Adrenal gland (tissue), 9 donors: ENCODE measurements at regions not wholly inside any gene's neighbourhood (a gene's known extent, or its start where the extent isn't known, plus 50 kb on each side); places are given as distances from the start of the nearest gene placed in this dataset.

Experiments used
- DNase-seq, 7 donors: peaks; one replicate each; pipeline ENCODE4 v3.0.0-alpha.2; 2019 to 2020
- H3K27ac ChIP-seq, 5 donors: fragments of 200-600 bp; sonication (generic) in 4 of 5; 1 replicate in 3 of 5; 2 replicates in 2 of 5; pipeline versions ENCODE4 v1.5.1 to v1.8.0; 2016 to 2020; ENCODE audit warnings: mild to moderate bottlenecking in 1 of 5
- H3K27me3 ChIP-seq: fragments of 200-600 bp; 2 replicates; pipeline ENCODE4 v1.8.0; 2021
- H3K36me3 ChIP-seq, 2 donors: fragments of 200-600 bp; replicated peaks in 1 of 2; 1 replicate in 1 of 2; 2 replicates in 1 of 2; pipeline versions ENCODE4 v1.5.1 to v1.8.0; 2018 to 2022
- H3K4me1 ChIP-seq, 2 donors: fragments of 200-600 bp; replicated peaks in 1 of 2; 1 replicate in 1 of 2; 2 replicates in 1 of 2; pipeline versions ENCODE4 v1.5.1 to v1.8.0; 2018 to 2021
- H3K4me3 ChIP-seq, 4 donors: fragments of 200-600 bp; sonication (generic) in 3 of 4; one replicate each; pipeline ENCODE4 v1.5.1; 2016 to 2018
- H3K9me3 ChIP-seq, 3 donors: fragments of 200-600 bp; sonication (generic) in 1 of 3; replicated peaks in 1 of 3; 1 replicate in 2 of 3; 2 replicates in 1 of 3; pipeline versions ENCODE4 v1.5.1 to v1.8.0; 2016 to 2021
- POLR2A ChIP-seq, 2 donors: fragments of 450-650 bp; IDR thresholded peaks; one replicate each; pipeline ENCODE4 v1.6.1; 2017; ENCODE audit warnings: antibody characterized with exemption in 2 of 2, mild to moderate bottlenecking in 2 of 2, moderate library complexity in 1 of 2
- WGBS, 4 donors: extraction: QIAGEN DNeasy Blood & Tissue Kit in 2 of 4; methylation state at CpG; one replicate each; pipeline versions ENCODE4 v1.1.5 to v1.1.7; 2013 to 2017; 5-methylcytosine and 5-hydroxymethylcytosine counted together
- intact Hi-C, 2 donors: fragments of 100-400 bp; cut with DNase I; formaldehyde crosslinking; loops; one replicate each; pipeline versions ENCODE4 v1.14.1 to v1.15.0; 2022 to 2023
- TF ChIP-seq, protein P1 (sequence below), 6 experiments: fragments of 450-650 bp in 4 of 6; fragments of 200-600 bp in 2 of 6; sonication (generic) in 1 of 6; IDR thresholded peaks; 1 replicate in 5 of 6; 2 replicates in 1 of 6; pipeline versions ENCODE4 v1.5.1 to v1.8.0; 2016 to 2021; ENCODE audit warnings: antibody characterized with exemption in 6 of 6, mild to moderate bottlenecking in 2 of 6, moderate library complexity in 1 of 6
- donor health status: healthy with polysubstance abuse.
- donor health status: Bipolar disorder and iron deficiency.
- donor health status: DM: yes; HTN: yes; CAD: no.
- donor health status: DM: no; HTN: no; CAD: no.
- donor health status: DM: no; HTN: no; CAD: no.

DNA sequence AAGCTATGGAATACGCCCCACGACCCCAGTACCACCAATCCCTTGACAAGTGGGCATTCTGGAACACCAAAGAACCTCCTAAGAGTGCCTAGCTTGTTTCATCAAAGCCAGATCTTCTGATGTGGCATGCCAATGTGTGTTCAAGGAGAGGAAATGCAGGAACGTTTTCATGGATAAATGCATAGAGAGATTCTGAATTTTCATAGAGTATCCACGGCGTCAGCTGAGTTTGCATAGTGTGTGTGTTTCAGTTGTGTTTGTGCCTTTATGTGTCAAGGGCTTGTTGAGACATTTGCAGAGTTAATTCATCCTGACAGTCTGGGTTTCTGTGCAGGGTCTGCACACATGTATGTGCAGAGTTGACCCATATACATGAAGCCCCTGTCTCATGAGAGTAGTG, 172.7 kb upstream of the LRFN2 start:
- Histone ChIP-seq H3K36me3 (no peaks in the 10 kb centered on the region), H3K27me3 (peaks cover 2% of the 10 kb centered on the region), H3K4me1 (no peaks in the 10 kb centered on the region), H3K9me3 (no peaks in the 10 kb centered on the region), H3K4me3 (no peak overlapping the region), H3K27ac (no peak overlapping the region)
- WGBS, 4 donors, result 77 to 89% (median 82%) methylated on average over 5 of the region's 5 CpGs
- DNase-seq, result no peak
- TF ChIP-seq POLR2A (IDR thresholded peaks at IDR 0.05), result no peak
- TF ChIP-seq, protein P1, sequence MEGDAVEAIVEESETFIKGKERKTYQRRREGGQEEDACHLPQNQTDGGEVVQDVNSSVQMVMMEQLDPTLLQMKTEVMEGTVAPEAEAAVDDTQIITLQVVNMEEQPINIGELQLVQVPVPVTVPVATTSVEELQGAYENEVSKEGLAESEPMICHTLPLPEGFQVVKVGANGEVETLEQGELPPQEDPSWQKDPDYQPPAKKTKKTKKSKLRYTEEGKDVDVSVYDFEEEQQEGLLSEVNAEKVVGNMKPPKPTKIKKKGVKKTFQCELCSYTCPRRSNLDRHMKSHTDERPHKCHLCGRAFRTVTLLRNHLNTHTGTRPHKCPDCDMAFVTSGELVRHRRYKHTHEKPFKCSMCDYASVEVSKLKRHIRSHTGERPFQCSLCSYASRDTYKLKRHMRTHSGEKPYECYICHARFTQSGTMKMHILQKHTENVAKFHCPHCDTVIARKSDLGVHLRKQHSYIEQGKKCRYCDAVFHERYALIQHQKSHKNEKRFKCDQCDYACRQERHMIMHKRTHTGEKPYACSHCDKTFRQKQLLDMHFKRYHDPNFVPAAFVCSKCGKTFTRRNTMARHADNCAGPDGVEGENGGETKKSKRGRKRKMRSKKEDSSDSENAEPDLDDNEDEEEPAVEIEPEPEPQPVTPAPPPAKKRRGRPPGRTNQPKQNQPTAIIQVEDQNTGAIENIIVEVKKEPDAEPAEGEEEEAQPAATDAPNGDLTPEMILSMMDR (IDR thresholded peaks at IDR 0.05), result no peak
- intact Hi-C loops, result no loop called here

DNA sequence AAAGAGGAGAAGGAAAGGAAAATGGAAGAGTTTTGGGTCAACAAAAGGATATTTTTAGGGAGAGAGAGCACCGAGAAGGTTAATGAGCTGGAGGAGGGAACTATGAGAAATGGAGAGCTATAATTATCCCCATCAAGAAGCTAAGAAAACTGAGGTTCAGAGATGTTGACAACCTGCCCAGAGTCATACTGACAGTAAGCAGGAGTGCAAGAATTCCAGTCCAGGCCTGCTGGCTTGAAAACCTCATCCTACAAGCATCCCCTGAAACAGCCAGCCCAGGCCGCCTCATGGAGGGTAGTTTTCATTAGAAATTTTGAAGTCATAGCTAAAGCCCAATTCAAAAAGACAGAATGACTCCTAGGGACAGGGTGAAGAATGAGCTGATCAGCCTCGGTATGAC, 172.1 kb upstream of the LRFN2 start:
- no peaks in the 10 kb centered on the region for H3K4me1 ChIP-seq
- 87 to 93% (median 89%) methylated on average over 3 of the region's 3 CpGs for WGBS, 4 donors
- H3K27me3 ChIP-seq, result peaks cover 8% of the 10 kb centered on the region
- intact Hi-C loops, result no loop called here
- no peak overlapping the region for H3K27ac ChIP-seq
- TF ChIP-seq, protein P1 (IDR thresholded peaks at IDR 0.05), result no peak
- no peak for TF ChIP-seq POLR2A (IDR thresholded peaks at IDR 0.05)
- H3K9me3 ChIP-seq, result no peaks in the 10 kb centered on the region
- H3K4me3 ChIP-seq, result no peak overlapping the region
- H3K36me3 ChIP-seq, result no peaks in the 10 kb centered on the region
- DNase-seq, result no peak

DNA sequence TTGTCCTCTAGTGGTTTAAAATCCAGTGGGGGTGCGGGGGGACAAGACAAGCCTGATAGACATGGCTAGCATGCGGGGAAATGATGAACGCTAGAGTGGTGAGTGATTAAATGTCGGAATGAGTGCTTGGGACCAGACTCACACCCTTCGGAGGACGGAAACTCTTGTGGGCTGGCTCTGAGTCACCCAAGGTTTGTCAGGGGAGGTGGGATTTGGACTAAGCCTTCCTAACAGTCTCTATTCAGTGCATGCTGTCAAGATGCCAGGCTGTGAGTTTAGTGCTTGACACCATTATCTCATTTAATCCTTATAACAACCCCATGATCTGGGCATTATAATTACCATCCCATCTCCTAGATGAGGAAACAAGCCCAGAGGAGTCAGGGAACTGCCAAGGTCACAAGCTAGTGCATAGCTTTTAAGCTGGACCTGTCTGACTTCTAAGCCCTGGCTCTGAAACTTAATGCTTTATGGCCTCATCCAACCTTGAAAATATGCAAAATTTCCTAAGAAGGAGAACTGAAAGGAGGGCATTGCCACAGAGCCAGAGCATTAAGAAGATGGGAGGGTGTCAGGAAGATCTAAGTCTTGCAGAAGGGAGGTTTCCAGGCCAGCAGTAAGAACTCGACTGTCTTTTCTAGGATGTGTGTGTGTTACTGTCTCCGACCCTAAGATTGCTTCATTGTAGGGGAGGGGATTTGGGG, 168.7 kb upstream of the LRFN2 start:
- DNase-seq, result no peak
- TF ChIP-seq POLR2A (IDR thresholded peaks at IDR 0.05), result no peak
- TF ChIP-seq, protein P1 (IDR thresholded peaks at IDR 0.05), result no peak
- Histone ChIP-seq H3K4me3 (no peak overlapping the region), H3K36me3 (no peaks in the 10 kb centered on the region), H3K27ac (no peak overlapping the region), H3K27me3 (peaks cover 9% of the 10 kb centered on the region), H3K9me3 (no peaks in the 10 kb centered on the region), H3K4me1 (no peaks in the 10 kb centered on the region)
- 69 to 77% (median 76%) methylated on average over 8 of the region's 8 CpGs for WGBS, 4 donors
- intact Hi-C loops, result no loop called here

DNA sequence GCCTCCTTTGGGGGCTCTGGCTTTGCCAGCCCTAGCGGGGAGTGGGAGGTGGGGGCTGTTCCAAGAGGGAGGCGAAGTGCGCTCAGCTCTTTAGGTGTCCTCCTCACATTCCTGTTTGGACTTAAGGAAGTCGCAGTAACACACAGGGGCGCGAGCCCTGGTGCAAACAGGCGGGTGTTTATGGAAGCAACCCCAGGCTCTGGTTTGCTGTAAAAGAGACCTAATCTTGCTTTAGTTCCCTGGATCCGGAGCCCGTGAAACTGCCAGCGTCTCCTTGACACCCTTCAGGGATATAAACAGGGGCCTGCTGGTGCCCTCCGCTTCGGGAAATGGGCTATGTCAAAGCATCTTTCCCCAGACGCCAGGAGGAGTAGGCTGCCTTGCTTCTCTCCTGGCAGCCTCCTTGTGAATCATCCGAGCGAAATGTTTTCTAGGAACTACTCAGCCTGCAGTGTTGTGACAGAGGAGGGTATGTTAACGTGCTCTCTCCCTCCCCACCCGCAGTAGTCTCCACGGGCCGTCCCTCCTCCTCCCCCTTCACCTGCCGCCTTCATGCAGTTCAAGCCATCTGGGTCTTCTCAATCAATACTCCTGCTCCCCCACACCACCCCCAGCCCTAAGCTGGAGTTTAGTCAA, 168.0 kb upstream of the LRFN2 start:
- no peak overlapping the region for H3K27ac ChIP-seq
- WGBS, 4 donors, result 39 to 49% (median 42%) methylated on average over 12 to 20 of the region's 20 CpGs

More for the DNA sequence above, 168.0 kb upstream of the LRFN2 start:
- Histone ChIP-seq H3K36me3 (no peaks in the 10 kb centered on the region), H3K4me1 (no peaks in the 10 kb centered on the region), H3K27me3 (peaks cover 12% of the 10 kb centered on the region), H3K9me3 (no peaks in the 10 kb centered on the region), H3K4me3 (no peak overlapping the region)
- intact Hi-C loops, result no loop called here
- TF ChIP-seq, protein P1 (IDR thresholded peaks at IDR 0.05), result no peak
- TF ChIP-seq POLR2A (IDR thresholded peaks at IDR 0.05), result no peak
- no peak for DNase-seq
